Adipocyte (in vitro differentiated cells): ENCODE measurements at regions not wholly inside any gene's neighbourhood (a gene's known extent, or its start where the extent isn't known, plus 50 kb on each side); places are given as distances from the start of the nearest gene placed in this dataset.
A peak's percentile ranks its signal among the peaks of the same experiment; 100 is the strongest.

Source experiments
- DNase-seq: peaks from one replicate; pipeline ENCODE4 v3.0.0-alpha.2; 2015; ENCODE audit warnings: low read depth
- H3K27me3 ChIP-seq: replicated peaks from 2 replicates; pipeline ENCODE4 v1.7.0; 2013; ENCODE audit warnings: mild to moderate bottlenecking, low read length, moderate library complexity; ENCODE audit not compliant: control insufficient read depth, insufficient read depth
- H3K36me3 ChIP-seq: 2 replicates; pipeline ENCODE4 v1.7.0; 2013; ENCODE audit warnings: low read length, mild to moderate bottlenecking, moderate library complexity; ENCODE audit not compliant: control insufficient read depth, insufficient read depth, severe bottlenecking
- H3K4me1 ChIP-seq: 2 replicates; pipeline ENCODE4 v1.7.0; 2013; ENCODE audit warnings: mild to moderate bottlenecking, low read length, moderate library complexity; ENCODE audit not compliant: control insufficient read depth, insufficient read depth
- H3K4me3 ChIP-seq: 2 replicates; pipeline ENCODE4 v1.7.0; 2013; ENCODE audit warnings: mild to moderate bottlenecking, low read length, moderate library complexity
- H3K9ac ChIP-seq: 2 replicates; pipeline ENCODE4 v1.7.0; 2013; ENCODE audit warnings: mild to moderate bottlenecking, low read length, moderate library complexity
- H3K9me3 ChIP-seq: 2 replicates; pipeline ENCODE4 v1.7.0; 2013; ENCODE audit warnings: mild to moderate bottlenecking, low read length, moderate library complexity; ENCODE audit not compliant: control insufficient read depth

GRCh38 chr2:152974146-152974545 lies 255.7 kb downstream of the ARL6IP6 start:
- Histone ChIP-seq H3K4me3 (no peak overlapping the region), H3K9me3 (peaks cover 5% of the 10 kb centered on the region), H3K4me1 (no peaks in the 10 kb centered on the region), H3K27me3 (no peaks in the 10 kb centered on the region), H3K36me3 (no peaks in the 10 kb centered on the region), H3K9ac (no peak overlapping the region)
- DNase-seq, result no peak

- H3K9me3 ChIP-seq, result peaks cover 5% of the 10 kb centered on the region
- no peak for DNase-seq
- no peaks in the 10 kb centered on the region for H3K27me3 ChIP-seq
- no peaks in the 10 kb centered on the region for H3K36me3 ChIP-seq
- no peaks in the 10 kb centered on the region for H3K4me1 ChIP-seq
- H3K9ac ChIP-seq, result no peak overlapping the region
- H3K4me3 ChIP-seq, result no peak overlapping the region
Observed at GRCh38 chr2:152971685-152972084, 253.3 kb downstream of the ARL6IP6 start.

GRCh38 chr2:152962446-152962845 lies 244.0 kb downstream of the ARL6IP6 start:
- Histone ChIP-seq H3K36me3 (no peaks in the 10 kb centered on the region), H3K9ac (no peak overlapping the region), H3K27me3 (no peaks in the 10 kb centered on the region), H3K9me3 (no peaks in the 10 kb centered on the region), H3K4me3 (no peak overlapping the region), H3K4me1 (no peaks in the 10 kb centered on the region)
- no peak for DNase-seq

- no peaks in the 10 kb centered on the region for H3K27me3 ChIP-seq
- H3K4me1 ChIP-seq, result no peaks in the 10 kb centered on the region
- H3K4me3 ChIP-seq, result no peak overlapping the region
- no peak overlapping the region for H3K9ac ChIP-seq
- no peak for DNase-seq
- H3K36me3 ChIP-seq, result no peaks in the 10 kb centered on the region
- H3K9me3 ChIP-seq, result no peaks in the 10 kb centered on the region
Observed at GRCh38 chr2:152961351-152961750, 242.9 kb downstream of the ARL6IP6 start.

GRCh38 chr2:152950126-152950525 lies 231.7 kb downstream of the ARL6IP6 start:
- Histone ChIP-seq H3K9ac (no peak overlapping the region), H3K4me1 (no peaks in the 10 kb centered on the region), H3K36me3 (no peaks in the 10 kb centered on the region), H3K4me3 (no peak overlapping the region), H3K9me3 (no peaks in the 10 kb centered on the region), H3K27me3 (no peaks in the 10 kb centered on the region)
- peak; percentile 1 for DNase-seq

- DNase-seq, result no peak
- Histone ChIP-seq H3K9ac (no peak overlapping the region), H3K36me3 (no peaks in the 10 kb centered on the region), H3K4me1 (no peaks in the 10 kb centered on the region), H3K9me3 (no peaks in the 10 kb centered on the region), H3K4me3 (no peak overlapping the region), H3K27me3 (no peaks in the 10 kb centered on the region)
Observed at GRCh38 chr2:152944099-152944498, 225.7 kb downstream of the ARL6IP6 start.

- no peak overlapping the region for H3K4me3 ChIP-seq
- H3K4me1 ChIP-seq, result no peaks in the 10 kb centered on the region
- H3K27me3 ChIP-seq, result no peaks in the 10 kb centered on the region
- no peak for DNase-seq
- no peak overlapping the region for H3K9ac ChIP-seq
- H3K9me3 ChIP-seq, result no peaks in the 10 kb centered on the region
- H3K36me3 ChIP-seq, result no peaks in the 10 kb centered on the region
Observed at GRCh38 chr2:152942940-152943440, 224.6 kb downstream of the ARL6IP6 start.

GRCh38 chr2:152930501-152930900 lies 212.1 kb downstream of the ARL6IP6 start:
- H3K4me1 ChIP-seq, result no peaks in the 10 kb centered on the region
- no peaks in the 10 kb centered on the region for H3K27me3 ChIP-seq
- no peak overlapping the region for H3K9ac ChIP-seq
- H3K9me3 ChIP-seq, result no peaks in the 10 kb centered on the region
- no peaks in the 10 kb centered on the region for H3K36me3 ChIP-seq
- DNase-seq, result no peak
- no peak overlapping the region for H3K4me3 ChIP-seq

GRCh38 chr2:152929628-152930027 lies 211.2 kb downstream of the ARL6IP6 start:
- peaks cover 4% of the 10 kb centered on the region for H3K4me1 ChIP-seq
- no peaks in the 10 kb centered on the region for H3K36me3 ChIP-seq
- H3K9ac ChIP-seq, result no peak overlapping the region
- no peaks in the 10 kb centered on the region for H3K9me3 ChIP-seq
- no peaks in the 10 kb centered on the region for H3K27me3 ChIP-seq
- H3K4me3 ChIP-seq, result no peak overlapping the region
- no peak for DNase-seq

GRCh38 chr2:152925547-152926448 lies 207.4 kb downstream of the ARL6IP6 start:
- no peak overlapping the region for H3K9ac ChIP-seq

GRCh38 chr2:152924722-152925121 lies 206.3 kb downstream of the ARL6IP6 start:
- no peak overlapping the region for H3K4me3 ChIP-seq
- H3K27me3 ChIP-seq, result peaks cover 4% of the 10 kb centered on the region
- DNase-seq, result no peak
- H3K36me3 ChIP-seq, result no peaks in the 10 kb centered on the region
- no peaks in the 10 kb centered on the region for H3K9me3 ChIP-seq
- H3K4me1 ChIP-seq, result peaks cover 4% of the 10 kb centered on the region
- H3K9ac ChIP-seq, result no peak overlapping the region

More at GRCh38 chr2:152925547-152926448, 207.4 kb downstream of the ARL6IP6 start:
- H3K36me3 ChIP-seq, result no peaks in the 10 kb centered on the region
- no peaks in the 10 kb centered on the region for H3K27me3 ChIP-seq
- DNase-seq, result peak; percentile 19
- H3K9me3 ChIP-seq, result no peaks in the 10 kb centered on the region
- H3K4me1 ChIP-seq, result peaks cover 4% of the 10 kb centered on the region
- no peak overlapping the region for H3K4me3 ChIP-seq
